ENCODE measurements at regions not wholly inside any gene's neighbourhood (a gene's known extent, or its start where the extent isn't known, plus 50 kb on each side); places are given as distances from the start of the nearest gene placed in this dataset.

- TF ChIP-seq CTCF (IDR thresholded peaks at IDR 0.05; ENCODE audit: low read length) (no peak), EZH2 (IDR thresholded peaks at IDR 0.05; ENCODE audit: borderline replicate concordance, low read length) (no peak)
Measured at GRCh38 chr19:30178721-30179402, 193.3 kb upstream of the ZNF536 start.
